HEK293T (cell line): ENCODE measurements at regions not wholly inside any gene's neighbourhood (a gene's known extent, or its start where the extent isn't known, plus 50 kb on each side); places are given as distances from the start of the nearest gene placed in this dataset.

Source experiments
- CTCF ChIA-PET: fragments of 350-600 bp; formaldehyde crosslinking; extraction: SDS; loops from one replicate; lab custom pipeline; 2021; ENCODE audit warnings: antibody characterized with exemption, inconsistent platforms; lab: Yijun Ruan, JAX
- POLR2A ChIA-PET: fragments of 350-600 bp; formaldehyde crosslinking; extraction: SDS; loops from one replicate; lab custom pipeline; 2020; ENCODE audit warnings: antibody characterized with exemption, inconsistent platforms; lab: Yijun Ruan, JAX
- DNase-seq: peaks from one replicate; pipeline ENCODE4 v3.0.0; 2012; ENCODE audit warnings: mixed read lengths; ENCODE audit errors: extremely low spot score
- ARNT ChIP-seq: fragments of 450-650 bp; IDR thresholded peaks from 2 replicates; pipeline ENCODE4 v1.6.1; 2017; ENCODE audit warnings: mild to moderate bottlenecking
- BHLHE40 ChIP-seq: fragments of 450-650 bp; IDR thresholded peaks from 2 replicates; pipeline ENCODE4 v1.6.1; 2016; ENCODE audit warnings: mild to moderate bottlenecking, moderate library complexity, borderline replicate concordance
- CTBP1 ChIP-seq: fragments of 450-650 bp; IDR thresholded peaks from 2 replicates; pipeline ENCODE4 v1.6.1; 2016; ENCODE audit warnings: borderline replicate concordance
- ELF4 ChIP-seq: fragments of 450-650 bp; IDR thresholded peaks from 2 replicates; pipeline ENCODE4 v1.6.1; 2017; ENCODE audit warnings: antibody characterized with exemption
- FOXA1 ChIP-seq: fragments of 450-650 bp; IDR thresholded peaks from 2 replicates; pipeline ENCODE4 v1.6.1; 2016; ENCODE audit warnings: mild to moderate bottlenecking
- FOXK2 ChIP-seq: fragments of 450-650 bp; IDR thresholded peaks from 2 replicates; pipeline ENCODE4 v1.6.1; 2016; ENCODE audit warnings: mild to moderate bottlenecking
- FOXM1 ChIP-seq: fragments of 450-650 bp; IDR thresholded peaks from 2 replicates; pipeline ENCODE4 v1.6.1; 2017; ENCODE audit warnings: mild to moderate bottlenecking, borderline replicate concordance
- HDGF ChIP-seq: fragments of 450-650 bp; IDR thresholded peaks from 2 replicates; pipeline ENCODE4 v1.6.1; 2017; ENCODE audit warnings: antibody characterized with exemption, borderline replicate concordance
- L3MBTL2 ChIP-seq: fragments of 450-650 bp; conservative IDR thresholded peaks from 2 replicates; pipeline ENCODE4 v1.6.1; 2016; ENCODE audit warnings: mild to moderate bottlenecking
- LEF1 ChIP-seq: fragments of 450-650 bp; IDR thresholded peaks from 2 replicates; pipeline ENCODE4 v1.6.1; 2017; ENCODE audit warnings: mild to moderate bottlenecking, borderline replicate concordance
- NFRKB ChIP-seq: fragments of 450-650 bp; IDR thresholded peaks from 2 replicates; pipeline ENCODE4 v1.6.1; 2016; ENCODE audit warnings: mild to moderate bottlenecking, moderate library complexity
- SP1 ChIP-seq: fragments of 450-650 bp; IDR thresholded peaks from 2 replicates; pipeline ENCODE4 v1.6.1; 2017
- SUZ12 ChIP-seq: fragments of 450-650 bp; IDR thresholded peaks from 2 replicates; pipeline ENCODE4 v1.6.1; 2016; ENCODE audit warnings: mild to moderate bottlenecking
- TARDBP ChIP-seq: fragments of 450-650 bp; IDR thresholded peaks from 2 replicates; pipeline ENCODE4 v1.6.1; 2016
- ZNF384 ChIP-seq: fragments of 450-650 bp; IDR thresholded peaks from 2 replicates; pipeline ENCODE4 v1.6.1; 2016
- TF ChIP-seq, protein P1 (sequence below): fragments of 450-650 bp; IDR thresholded peaks from 2 replicates; pipeline ENCODE4 v1.6.1; 2016

DNA sequence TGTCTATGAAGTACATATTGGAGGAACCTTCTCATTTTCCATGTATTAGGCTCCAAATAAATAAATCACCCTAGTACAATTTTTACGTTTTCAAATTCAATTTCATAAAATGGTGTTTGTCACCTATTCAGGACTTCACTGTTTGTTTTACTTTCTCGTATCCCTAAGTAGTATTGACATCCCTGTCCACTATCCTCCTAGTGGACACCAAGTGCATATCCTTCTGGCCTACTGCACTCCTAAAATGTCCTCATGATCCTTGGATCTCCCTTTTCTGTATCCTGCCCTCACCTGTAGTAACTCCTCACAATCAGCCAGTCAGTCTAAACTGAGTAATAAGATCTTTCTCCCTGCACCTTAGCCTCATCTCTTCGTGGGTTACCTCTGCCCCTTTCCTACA, 539.9 kb downstream of the DMRTA1 start:
- ChIA-PET CTCF (no interaction called here), POLR2A (no interaction called here)
- TF ChIP-seq FOXK2 (no peak), L3MBTL2 (no peak), TARDBP (no peak), FOXA1 (no peak), SP1 (no peak), HDGF (no peak), ELF4 (no peak), FOXM1 (no peak), ARNT (no peak), CTBP1 (no peak), ZNF384 (no peak), SUZ12 (no peak), BHLHE40 (no peak), NFRKB (no peak), LEF1 (no peak)
- TF ChIP-seq, protein P1, sequence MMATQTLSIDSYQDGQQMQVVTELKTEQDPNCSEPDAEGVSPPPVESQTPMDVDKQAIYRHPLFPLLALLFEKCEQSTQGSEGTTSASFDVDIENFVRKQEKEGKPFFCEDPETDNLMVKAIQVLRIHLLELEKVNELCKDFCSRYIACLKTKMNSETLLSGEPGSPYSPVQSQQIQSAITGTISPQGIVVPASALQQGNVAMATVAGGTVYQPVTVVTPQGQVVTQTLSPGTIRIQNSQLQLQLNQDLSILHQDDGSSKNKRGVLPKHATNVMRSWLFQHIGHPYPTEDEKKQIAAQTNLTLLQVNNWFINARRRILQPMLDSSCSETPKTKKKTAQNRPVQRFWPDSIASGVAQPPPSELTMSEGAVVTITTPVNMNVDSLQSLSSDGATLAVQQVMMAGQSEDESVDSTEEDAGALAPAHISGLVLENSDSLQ, result no peak
- peak; percentile 10 for DNase-seq

DNA sequence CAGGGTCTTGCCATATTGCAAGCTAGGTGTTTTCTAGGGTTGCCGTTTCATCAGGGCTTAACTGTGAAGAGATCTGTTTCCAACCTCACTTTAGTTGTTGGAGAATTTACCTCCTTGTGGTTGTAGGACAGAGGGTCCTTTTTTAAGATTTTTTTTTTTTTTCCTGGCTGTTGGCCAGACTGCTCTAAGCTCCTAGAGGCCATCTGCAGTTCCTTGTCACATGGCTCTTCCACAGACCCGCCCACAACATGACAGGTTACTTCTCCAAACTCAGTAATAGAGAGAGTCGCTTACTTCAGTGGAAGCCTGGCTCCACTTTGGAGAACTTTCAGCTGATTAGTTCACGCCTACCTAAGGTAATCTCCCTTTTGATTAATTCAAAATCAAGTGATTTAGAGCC, 543.7 kb downstream of the DMRTA1 start:
- no peak for DNase-seq
- ChIA-PET POLR2A (no interaction called here), CTCF (no interaction called here)
- TF ChIP-seq SUZ12, result no peak
- TF ChIP-seq L3MBTL2, result no peak
- no peak for TF ChIP-seq ARNT
- TF ChIP-seq LEF1, result no peak
- no peak for TF ChIP-seq FOXK2
- no peak for TF ChIP-seq TARDBP
- no peak for TF ChIP-seq NFRKB
- no peak for TF ChIP-seq ELF4
- TF ChIP-seq FOXM1, result no peak
- no peak for TF ChIP-seq CTBP1
- TF ChIP-seq, protein P1, result no peak
- no peak for TF ChIP-seq SP1
- no peak for TF ChIP-seq BHLHE40
- no peak for TF ChIP-seq FOXA1
- no peak for TF ChIP-seq HDGF
- TF ChIP-seq ZNF384, result no peak

DNA sequence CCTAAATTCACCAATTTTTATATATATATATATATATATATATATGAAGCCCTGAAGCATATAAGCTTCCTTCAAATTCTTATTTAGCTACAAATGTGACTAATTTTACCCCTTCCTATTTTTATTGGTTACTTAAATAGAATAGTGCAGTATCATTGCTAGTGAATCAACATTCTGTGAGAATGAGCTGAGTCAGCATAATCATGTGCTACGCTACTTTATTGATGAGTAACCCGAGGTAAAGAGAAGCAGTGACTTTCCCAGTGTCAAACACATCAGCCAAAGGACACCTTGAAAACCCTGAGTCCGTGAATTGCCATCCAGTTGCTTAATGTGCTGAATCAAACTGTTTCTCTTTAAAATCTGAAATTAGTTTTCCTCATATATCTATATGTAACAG, 546.2 kb downstream of the DMRTA1 start:
- TF ChIP-seq BHLHE40, result no peak
- TF ChIP-seq ZNF384, result no peak
- no peak for TF ChIP-seq LEF1
- TF ChIP-seq FOXA1, result no peak
- TF ChIP-seq TARDBP, result no peak
- TF ChIP-seq, protein P1, result no peak
- TF ChIP-seq ELF4, result no peak
- TF ChIP-seq SP1, result no peak
- TF ChIP-seq NFRKB, result no peak
- no peak for TF ChIP-seq ARNT
- TF ChIP-seq HDGF, result no peak
- TF ChIP-seq FOXM1, result no peak
- POLR2A ChIA-PET, result no interaction called here
- DNase-seq, result no peak
- CTCF ChIA-PET, result interaction anchor here (0.6 kb wide), 1 partner anchor 541 kb away, joined by 4 read pairs; no protein-coding TSS in a partner anchor

DNA sequence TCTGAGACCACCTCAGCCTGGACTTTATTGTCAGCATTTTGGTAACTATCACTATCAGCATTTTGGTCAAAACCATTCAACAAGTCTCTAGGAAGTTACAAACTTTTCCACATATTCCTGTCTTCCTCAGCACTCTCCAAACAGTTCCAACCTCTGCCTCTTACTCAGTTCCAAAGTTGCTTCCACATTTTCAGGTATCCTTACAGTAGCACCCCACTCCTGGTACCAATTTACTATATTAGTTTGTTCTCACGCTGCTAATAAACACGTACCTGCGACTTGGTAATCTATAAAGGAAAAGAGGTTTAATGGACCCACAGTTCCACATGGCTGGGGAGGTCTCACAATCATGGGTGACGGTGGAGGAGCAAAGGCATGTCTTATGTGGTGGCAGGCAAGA, 551.3 kb downstream of the DMRTA1 start:
- ChIA-PET CTCF (no interaction called here), POLR2A (no interaction called here)
- TF ChIP-seq FOXK2 (no peak), L3MBTL2 (no peak), ELF4 (no peak), ZNF384 (no peak), CTBP1 (no peak), FOXA1 (no peak), TARDBP (no peak)
- DNase-seq, result no peak

DNA sequence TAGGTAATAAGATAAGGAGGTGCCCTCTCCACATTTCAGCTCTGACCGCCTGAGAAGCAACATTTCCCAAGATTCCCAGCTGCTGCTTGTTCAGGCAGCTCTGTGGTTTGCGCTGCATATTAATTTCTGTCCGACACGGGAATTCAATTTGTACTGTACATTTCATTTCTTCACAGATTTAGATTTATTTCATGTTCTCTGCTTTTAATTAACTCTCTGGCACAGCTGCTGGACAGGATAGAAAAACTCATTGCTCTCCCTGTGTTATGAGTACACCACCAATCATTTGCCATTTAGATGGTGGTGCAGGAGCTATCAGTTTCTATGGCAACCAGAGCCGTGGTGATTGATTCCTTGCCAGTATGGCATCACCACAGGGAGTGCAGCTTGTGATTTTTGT, 558.5 kb downstream of the DMRTA1 start:
- ChIA-PET POLR2A (no interaction called here), CTCF (no interaction called here)
- TF ChIP-seq NFRKB (no peak), CTBP1 (no peak), SUZ12 (no peak), TARDBP (no peak), SP1 (no peak), FOXM1 (no peak), FOXA1 (no peak), ELF4 (no peak), FOXK2 (no peak), HDGF (no peak), ARNT (no peak), ZNF384 (no peak), L3MBTL2 (no peak), LEF1 (no peak), BHLHE40 (no peak)
- TF ChIP-seq, protein P1, result no peak
- no peak for DNase-seq
